Activated T-helper 17 cell treated with anti-CD3 and anti-CD28 coated beads, Interleukin-2, amount 50 U/mL, for 72 hours (primary cell): ENCODE measurements at regions not wholly inside any gene's neighbourhood (a gene's known extent, or its start where the extent isn't known, plus 50 kb on each side); places are given as distances from the start of the nearest gene placed in this dataset.

Experiments used
- ATAC-seq: fragments of 150-1000 bp; cut with Tn5 transposase; replicated peaks from 2 replicates; pipeline ENCODE4 v1.10.0; 2021; ENCODE audit warnings: mild to moderate bottlenecking, moderate library complexity
- H3K27ac Mint-ChIP-seq: one replicate; pipeline ENCODE4 v1.8.0; 2022; ENCODE audit warnings: mixed read lengths
- H3K27me3 Mint-ChIP-seq: one replicate; pipeline ENCODE4 v1.8.0; 2022; ENCODE audit warnings: mixed read lengths
- H3K36me3 Mint-ChIP-seq: one replicate; pipeline ENCODE4 v1.8.0; 2022; ENCODE audit warnings: low read depth, mild to moderate bottlenecking, mixed read lengths
- H3K4me1 Mint-ChIP-seq: one replicate; pipeline ENCODE4 v1.8.0; 2022; ENCODE audit warnings: mixed read lengths
- H3K4me3 Mint-ChIP-seq: one replicate; pipeline ENCODE4 v1.8.0; 2022; ENCODE audit warnings: mild to moderate bottlenecking, mixed read lengths
- H3K9me3 Mint-ChIP-seq: one replicate; pipeline ENCODE4 v1.8.0; 2022; ENCODE audit warnings: mixed read lengths

- Mint-ChIP-seq H3K4me1 (no peaks in the 10 kb centered on the region), H3K27ac (no peak overlapping the region), H3K27me3 (peaks cover 4% of the 10 kb centered on the region), H3K4me3 (no peak overlapping the region), H3K9me3 (peaks cover under 1% of the 10 kb centered on the region), H3K36me3 (no peaks in the 10 kb centered on the region)
- ATAC-seq: no peak
These were observed 410.3 kb upstream of the SLC24A2 start for GRCh38 chr9:20199111-20199510.

GRCh38 chr9:20197976-20198685 is 409.3 kb upstream of the SLC24A2 start:
- Mint-ChIP-seq H3K27ac (no peak overlapping the region), H3K27me3 (peaks cover 4% of the 10 kb centered on the region)

GRCh38 chr9:20191228-20191840 is 402.5 kb upstream of the SLC24A2 start:
- Mint-ChIP-seq H3K36me3 (no peaks in the 10 kb centered on the region), H3K4me3 (no peak overlapping the region), H3K27ac (no peak overlapping the region), H3K9me3 (peaks cover 9% of the 10 kb centered on the region), H3K4me1 (peaks cover 4% of the 10 kb centered on the region), H3K27me3 (peaks cover 4% of the 10 kb centered on the region)
- ATAC-seq: no peak

More at GRCh38 chr9:20197976-20198685, 409.3 kb upstream of the SLC24A2 start:
- ATAC-seq: no peak
- Mint-ChIP-seq H3K4me3 (no peak overlapping the region), H3K4me1 (no peaks in the 10 kb centered on the region), H3K36me3 (no peaks in the 10 kb centered on the region), H3K9me3 (peaks cover 4% of the 10 kb centered on the region)

DNA sequence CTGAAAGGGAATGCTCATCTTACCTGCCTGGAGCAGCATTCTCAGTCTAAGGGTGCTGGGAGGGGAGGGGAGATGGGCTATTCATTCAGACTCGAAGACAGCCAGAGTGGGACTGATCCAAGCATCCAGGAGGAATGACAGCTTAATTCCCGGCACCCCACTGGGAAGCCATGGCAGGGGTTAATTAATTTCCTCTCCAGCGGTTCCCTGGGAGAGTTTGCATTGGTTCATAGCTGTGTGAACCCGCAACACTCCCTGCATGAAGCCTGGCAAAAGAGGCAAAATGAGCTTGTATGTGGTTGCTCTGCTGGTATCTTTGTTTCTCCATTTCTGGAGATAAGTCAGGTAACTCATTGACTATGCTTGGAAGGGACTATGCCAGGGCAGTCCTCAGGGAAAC is 401.0 kb upstream of the SLC24A2 start:
- Mint-ChIP-seq H3K27ac (no peak overlapping the region), H3K36me3 (no peaks in the 10 kb centered on the region), H3K27me3 (peaks cover 4% of the 10 kb centered on the region), H3K4me3 (no peak overlapping the region), H3K9me3 (peaks cover 9% of the 10 kb centered on the region), H3K4me1 (peaks cover 4% of the 10 kb centered on the region)
- no peak for ATAC-seq

DNA sequence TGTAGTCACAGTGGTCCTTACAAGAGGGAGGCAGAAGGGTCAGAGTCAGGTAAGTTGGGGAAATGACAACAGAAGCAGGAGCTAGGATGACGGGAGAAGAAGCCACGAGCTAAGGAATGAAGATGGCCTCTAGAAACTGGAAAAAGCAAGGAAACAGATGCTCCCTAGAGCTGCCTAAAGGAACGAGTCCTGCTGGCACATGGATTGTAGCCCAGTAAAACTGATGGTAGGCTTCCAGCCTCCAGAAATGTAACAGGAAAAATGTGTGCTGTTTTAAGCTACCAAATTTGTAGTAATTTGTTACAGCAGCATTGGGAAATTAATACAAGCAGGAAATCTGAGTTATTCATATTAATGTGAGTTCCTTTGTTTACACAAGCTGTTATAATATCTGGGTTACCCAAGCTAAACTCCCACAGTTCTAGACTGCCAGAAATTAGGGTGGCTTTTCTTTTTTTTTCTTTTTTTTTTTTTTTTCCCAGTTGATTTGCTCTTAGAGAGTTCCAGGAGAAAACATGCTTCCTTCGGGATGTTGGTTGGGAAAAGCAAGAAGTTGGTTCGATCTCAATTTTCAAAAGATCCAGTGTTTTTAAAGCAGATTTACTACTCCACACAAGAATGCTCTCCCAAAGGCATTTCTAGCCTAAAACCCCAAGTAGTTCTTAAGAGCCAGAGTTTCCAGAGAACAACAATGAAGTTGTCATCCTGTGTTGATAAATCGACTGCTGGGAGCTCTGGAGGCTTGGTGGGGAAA is 400.0 kb upstream of the SLC24A2 start:
- peaks cover 4% of the 10 kb centered on the region for H3K4me1 Mint-ChIP-seq
- peaks cover 4% of the 10 kb centered on the region for H3K27me3 Mint-ChIP-seq
- no peak for ATAC-seq
- H3K4me3 Mint-ChIP-seq: no peak overlapping the region
- H3K27ac Mint-ChIP-seq: no peak overlapping the region
- no peaks in the 10 kb centered on the region for H3K36me3 Mint-ChIP-seq
- H3K9me3 Mint-ChIP-seq: peaks cover 6% of the 10 kb centered on the region

DNA sequence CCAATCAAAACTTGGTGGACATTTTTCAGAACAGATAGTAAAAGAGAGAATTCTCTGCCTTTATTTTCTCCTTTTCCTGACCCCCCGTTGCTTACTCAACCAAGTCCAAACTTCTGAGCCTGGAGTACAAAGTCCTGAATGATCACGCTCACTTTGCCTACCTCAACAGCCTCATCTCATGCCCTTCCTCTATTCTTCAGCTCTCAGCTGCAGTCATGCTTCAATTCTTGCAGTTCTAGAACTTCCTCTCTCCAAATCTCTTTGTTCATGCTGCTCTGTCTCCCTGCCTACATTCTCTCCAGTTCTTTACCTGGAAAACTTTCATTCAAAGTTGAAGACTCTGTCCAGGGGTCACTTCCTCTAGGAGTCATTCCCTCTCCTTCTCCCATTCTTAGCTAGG is 398.5 kb upstream of the SLC24A2 start:
- H3K4me3 Mint-ChIP-seq: no peak overlapping the region
- peaks cover 4% of the 10 kb centered on the region for H3K27me3 Mint-ChIP-seq
- no peaks in the 10 kb centered on the region for H3K36me3 Mint-ChIP-seq
- peaks cover 4% of the 10 kb centered on the region for H3K4me1 Mint-ChIP-seq
- H3K27ac Mint-ChIP-seq: no peak overlapping the region
- peaks cover 11% of the 10 kb centered on the region for H3K9me3 Mint-ChIP-seq
- ATAC-seq: no peak

DNA sequence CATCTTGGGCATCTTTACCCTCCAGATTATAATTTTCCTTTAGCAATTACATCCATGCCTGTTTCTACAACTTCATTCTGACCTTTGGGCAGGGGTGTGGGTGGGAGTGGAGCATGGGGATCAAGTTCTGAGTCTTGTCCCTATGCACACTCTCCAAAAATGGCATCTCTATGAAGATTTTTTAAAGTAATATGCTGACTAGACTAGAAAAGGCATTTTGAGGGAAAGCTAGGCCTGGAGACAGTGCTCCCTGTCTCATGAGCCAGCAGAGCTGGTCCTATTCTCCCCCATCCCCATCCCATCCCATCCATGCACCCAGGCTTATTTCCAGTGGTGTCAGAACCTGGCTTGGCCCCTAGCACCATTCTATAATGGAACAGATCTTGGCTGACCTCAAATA is 398.0 kb upstream of the SLC24A2 start:
- H3K27me3 Mint-ChIP-seq: peaks cover 4% of the 10 kb centered on the region
- peaks cover 11% of the 10 kb centered on the region for H3K9me3 Mint-ChIP-seq
- no peak for ATAC-seq
- H3K27ac Mint-ChIP-seq: no peak overlapping the region
- H3K4me3 Mint-ChIP-seq: no peak overlapping the region
- peaks cover 4% of the 10 kb centered on the region for H3K4me1 Mint-ChIP-seq
- no peaks in the 10 kb centered on the region for H3K36me3 Mint-ChIP-seq

GRCh38 chr9:20186231-20186630 is 397.4 kb upstream of the SLC24A2 start:
- peaks cover 10% of the 10 kb centered on the region for H3K4me1 Mint-ChIP-seq
- peaks cover 11% of the 10 kb centered on the region for H3K9me3 Mint-ChIP-seq
- ATAC-seq: no peak
- peaks cover 4% of the 10 kb centered on the region for H3K27me3 Mint-ChIP-seq
- no peaks in the 10 kb centered on the region for H3K36me3 Mint-ChIP-seq
- no peak overlapping the region for H3K4me3 Mint-ChIP-seq
- H3K27ac Mint-ChIP-seq: no peak overlapping the region

GRCh38 chr9:20184541-20184940 is 395.7 kb upstream of the SLC24A2 start:
- H3K36me3 Mint-ChIP-seq: no peaks in the 10 kb centered on the region
- peaks cover 4% of the 10 kb centered on the region for H3K27me3 Mint-ChIP-seq
- no peak overlapping the region for H3K27ac Mint-ChIP-seq
- ATAC-seq: no peak
- peaks cover 11% of the 10 kb centered on the region for H3K4me1 Mint-ChIP-seq
- H3K9me3 Mint-ChIP-seq: peaks cover 11% of the 10 kb centered on the region
- no peak overlapping the region for H3K4me3 Mint-ChIP-seq

DNA sequence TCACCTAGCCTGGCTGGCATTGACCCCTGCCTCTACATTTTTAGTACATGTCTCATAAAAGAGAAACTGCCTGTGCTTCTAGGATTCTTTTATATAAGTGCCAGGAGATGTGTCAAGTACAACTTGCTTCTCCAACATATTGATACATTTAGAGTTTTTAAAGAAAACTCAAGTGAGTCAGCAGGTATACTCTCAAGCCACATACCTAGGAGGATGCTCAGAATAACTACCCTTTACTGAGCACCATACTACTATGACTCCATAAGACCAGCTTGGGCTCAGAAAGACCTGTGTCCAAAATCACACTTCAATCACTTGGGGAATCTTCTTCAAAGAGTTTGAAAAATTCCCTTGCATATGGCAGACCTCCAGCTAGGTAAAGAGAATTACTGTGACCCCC is 389.8 kb upstream of the SLC24A2 start:
- Mint-ChIP-seq H3K36me3 (no peaks in the 10 kb centered on the region), H3K4me1 (peaks cover 6% of the 10 kb centered on the region), H3K4me3 (no peak overlapping the region), H3K27me3 (peaks cover 11% of the 10 kb centered on the region), H3K27ac (no peak overlapping the region), H3K9me3 (peaks cover 8% of the 10 kb centered on the region)
- no peak for ATAC-seq

DNA sequence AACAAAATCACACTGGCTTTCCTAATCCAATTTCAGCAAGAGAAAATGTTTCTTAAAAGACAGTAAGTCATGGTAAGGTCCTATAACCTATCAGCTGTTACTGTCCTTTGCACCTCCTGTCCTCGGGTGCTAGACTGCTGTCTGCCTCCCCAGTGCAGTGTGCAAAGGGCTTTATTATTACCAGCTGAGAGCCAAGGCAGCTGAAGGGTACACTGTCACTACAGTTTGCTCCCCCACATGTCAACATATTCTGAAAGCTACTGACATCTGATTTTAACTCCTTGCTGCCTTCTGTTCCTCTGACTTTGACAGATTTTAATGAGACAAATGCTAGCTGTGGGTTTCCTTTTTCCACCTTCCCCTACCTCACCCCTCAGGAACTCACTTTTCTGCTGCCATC is 389.4 kb upstream of the SLC24A2 start:
- peaks cover 3% of the 10 kb centered on the region for H3K9me3 Mint-ChIP-seq
- H3K36me3 Mint-ChIP-seq: no peaks in the 10 kb centered on the region
- no peak overlapping the region for H3K4me3 Mint-ChIP-seq
- peaks cover 11% of the 10 kb centered on the region for H3K27me3 Mint-ChIP-seq
- no peak for ATAC-seq
- H3K4me1 Mint-ChIP-seq: peaks cover 6% of the 10 kb centered on the region
- no peak overlapping the region for H3K27ac Mint-ChIP-seq

DNA sequence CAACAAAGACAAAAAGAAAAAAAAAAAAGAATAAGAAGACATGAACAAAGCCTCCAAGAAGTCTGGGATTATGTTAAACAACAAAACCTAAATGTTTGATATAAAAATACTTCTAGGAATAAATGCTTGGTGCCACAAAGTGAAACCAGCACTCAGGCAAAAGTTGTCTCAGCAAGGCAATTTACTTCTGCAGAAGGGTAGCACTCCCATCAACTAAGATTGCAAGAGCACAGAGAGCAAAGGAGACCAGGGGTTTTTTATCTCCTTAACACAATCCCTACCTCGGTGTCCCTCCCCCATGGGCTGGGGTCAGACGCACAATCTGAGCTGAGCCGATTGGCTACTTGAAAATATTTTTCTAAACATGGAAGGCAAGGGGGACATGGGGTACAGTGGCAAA is 381.3 kb upstream of the SLC24A2 start:
- Mint-ChIP-seq H3K27me3 (peaks cover 12% of the 10 kb centered on the region), H3K4me3 (no peak overlapping the region), H3K36me3 (no peaks in the 10 kb centered on the region), H3K9me3 (peaks cover 36% of the 10 kb centered on the region), H3K27ac (no peak overlapping the region), H3K4me1 (no peaks in the 10 kb centered on the region)
- ATAC-seq: no peak

DNA sequence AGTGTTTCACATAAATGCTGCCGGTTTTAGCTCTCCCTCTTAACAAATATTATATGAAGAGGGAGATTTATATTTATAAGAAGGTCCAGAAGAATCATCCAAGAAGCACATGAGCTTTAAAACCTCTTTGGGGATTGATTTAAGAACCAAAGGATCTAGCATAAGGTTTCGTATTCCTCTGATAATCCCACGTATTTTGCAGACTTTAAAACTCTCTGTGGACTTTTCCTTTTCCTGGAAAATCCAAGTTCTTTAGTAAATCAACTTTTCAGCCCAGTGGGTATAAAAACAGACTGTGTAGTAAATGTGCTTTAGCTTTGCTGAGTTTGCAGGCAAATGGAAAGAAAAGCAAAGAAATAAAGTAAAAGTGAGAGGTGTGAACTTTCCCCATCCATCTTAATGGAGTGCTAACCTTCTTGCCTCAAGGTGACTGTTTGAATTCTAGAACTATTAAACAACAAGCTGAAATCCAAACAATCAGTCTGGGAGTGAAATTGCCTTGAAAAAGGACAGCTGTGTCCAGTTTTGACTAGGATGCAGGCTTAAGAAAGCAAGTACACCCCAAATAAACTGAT is 363.4 kb upstream of the SLC24A2 start:
- no peak overlapping the region for H3K27ac Mint-ChIP-seq
- H3K4me1 Mint-ChIP-seq: no peaks in the 10 kb centered on the region
- no peak for ATAC-seq
- peaks cover 6% of the 10 kb centered on the region for H3K27me3 Mint-ChIP-seq
- no peak overlapping the region for H3K4me3 Mint-ChIP-seq
- H3K36me3 Mint-ChIP-seq: no peaks in the 10 kb centered on the region
- no peaks in the 10 kb centered on the region for H3K9me3 Mint-ChIP-seq

- Mint-ChIP-seq H3K4me1 (no peaks in the 10 kb centered on the region), H3K27ac (no peak overlapping the region), H3K9me3 (no peaks in the 10 kb centered on the region), H3K4me3 (no peak overlapping the region), H3K27me3 (peaks cover 14% of the 10 kb centered on the region), H3K36me3 (no peaks in the 10 kb centered on the region)
- no peak for ATAC-seq
These were observed 359.6 kb upstream of the SLC24A2 start for GRCh38 chr9:20148416-20148815.

GRCh38 chr9:20144197-20144596 is 355.4 kb upstream of the SLC24A2 start:
- Mint-ChIP-seq H3K27ac (no peak overlapping the region), H3K36me3 (no peaks in the 10 kb centered on the region), H3K27me3 (peaks cover 11% of the 10 kb centered on the region), H3K4me1 (peaks cover 4% of the 10 kb centered on the region), H3K4me3 (no peak overlapping the region), H3K9me3 (no peaks in the 10 kb centered on the region)
- no peak for ATAC-seq
